Heart left ventricle (tissue), 16 donors: ENCODE measurements at regions not wholly inside any gene's neighbourhood (a gene's known extent, or its start where the extent isn't known, plus 50 kb on each side); places are given as distances from the start of the nearest gene placed in this dataset.

ENCODE experiments used
- ATAC-seq, 4 donors: fragments of 200-7000 bp; cut with Tn5 transposase; one replicate each; pipeline ENCODE4 v1.9.1; 2020 to 2022; ENCODE audit warnings: moderate library complexity in 4 of 4, mild to moderate bottlenecking in 3 of 4, moderate number of reproducible peaks in 1 of 4
- DNase-seq, 5 donors: peaks; one replicate each; pipeline ENCODE4 v3.0.0-alpha.2; 2020
- H3K27ac ChIP-seq, 12 donors: fragments of 200-600 bp; sonication (generic) in 4 of 12; one replicate each; pipeline versions ENCODE4 v1.5.0 to v1.8.0; 2016 to 2022; ENCODE audit warnings: mild to moderate bottlenecking in 2 of 12
- H3K27me3 ChIP-seq, 9 donors: fragments of 200-600 bp; sonication (generic) in 2 of 9; one replicate each; pipeline versions ENCODE4 v1.5.1 to v1.8.0; 2016 to 2022; ENCODE audit warnings: mild to moderate bottlenecking in 3 of 9
- H3K36me3 ChIP-seq, 9 donors: fragments of 200-600 bp; sonication (generic) in 2 of 9; one replicate each; pipeline versions ENCODE4 v1.5.0 to v1.8.0; 2018 to 2022; ENCODE audit warnings: mild to moderate bottlenecking in 2 of 9
- H3K4me1 ChIP-seq, 12 donors: fragments of 200-600 bp; sonication (generic) in 4 of 12; one replicate each; pipeline versions ENCODE4 v1.5.0 to v1.8.0; 2016 to 2022; ENCODE audit warnings: mild to moderate bottlenecking in 3 of 12
- H3K4me3 ChIP-seq, 12 donors: fragments of 200-600 bp; sonication (generic) in 4 of 12; one replicate each; pipeline versions ENCODE4 v1.5.0 to v1.8.0; 2017 to 2022; ENCODE audit warnings: mild to moderate bottlenecking in 9 of 12, moderate library complexity in 4 of 12
- H3K9me3 ChIP-seq, 12 donors: fragments of 200-600 bp; sonication (generic) in 4 of 12; one replicate each; pipeline versions ENCODE4 v1.5.0 to v1.8.0; 2016 to 2022; ENCODE audit warnings: mild to moderate bottlenecking in 1 of 12
- CTCF ChIP-seq, 12 donors: fragments of 200-600 bp; sonication (generic) in 4 of 12; IDR thresholded peaks; one replicate each; pipeline versions ENCODE4 v1.5.0 to v1.8.0; 2018 to 2022; ENCODE audit warnings: antibody characterized with exemption in 12 of 12, mild to moderate bottlenecking in 5 of 12
- POLR2A ChIP-seq, 2 donors: fragments of 450-650 bp; IDR thresholded peaks; one replicate each; pipeline ENCODE4 v1.6.1; 2017; ENCODE audit warnings: antibody characterized with exemption in 2 of 2, mild to moderate bottlenecking in 2 of 2, moderate library complexity in 2 of 2
- WGBS, 4 donors: extraction: QIAGEN DNeasy Blood & Tissue Kit in 2 of 4; methylation state at CpG; one replicate each; pipeline versions ENCODE4 v1.1.5 to v1.1.7; 2013 to 2018; 5-methylcytosine and 5-hydroxymethylcytosine counted together
- intact Hi-C, 10 donors: fragments of 100-400 bp; cut with DNase I; formaldehyde crosslinking; loops; one replicate each; pipeline versions ENCODE4 v1.11.1 to v1.14.2; 2022
- donor health status: ischemic (EF 13 %, LVEDD 7.1; RV severe dilation, severe dysfunction).
- donor health status: healthy with polysubstance abuse.
- donor health status: DM: no; HTN: yes; CAD: no.
- donor health status: DM: no; HTN: no; CAD: no.
- donor health status: ischemic (EF 25% LVEDD 6.9; RV normal size, moderate dysfunction).
- donor health status: ischemic (EF 25% LVEDD 5.7; RV mildly dilated, moderate dysfunction).
- donor health status: healthy.
- donor health status: DM: yes; HTN: yes; CAD: no.
- donor health status: ischemic (EF 35%, LVEDD 5.7; RV mildly dilated, moderate dysfunction).
- donor health status: nonischemic (EF 11% LVEDD 7.7; RV severe dilation, severe dysfunction).
- donor health status: DM: yes; HTN: yes; CAD: no.
- donor health status: PGD.
- donor health status: ischemic (EF 29% LVEDD 5.4; RV normal size, mild dysfunction).
- donor health status: nonischemic (EF 23%, LVEDD 6.1; RV moderate dilation, normal function).

GRCh38 chr5:174293481-174293880 lies 248.0 kb downstream of the NSG2 start:
- DNase-seq = no peak
- H3K27ac ChIP-seq = no peak overlapping the region
- intact Hi-C loops = no loop called here
- H3K36me3 ChIP-seq = no peaks in the 10 kb centered on the region
- H3K9me3 ChIP-seq = peaks cover 0 to 16% (median 3%) of the 10 kb centered on the region in 12 donors
- no peak overlapping the region for H3K4me3 ChIP-seq
- 49 to 76% (median 65%) methylated on average over 4 of the region's 4 CpGs for WGBS, 4 donors
- no peaks in the 10 kb centered on the region for H3K27me3 ChIP-seq
- H3K4me1 ChIP-seq = peaks cover 0 to 10% (median 0%) of the 10 kb centered on the region in 12 donors
- no peak for TF ChIP-seq CTCF (IDR thresholded peaks at IDR 0.05)
- no peak for ATAC-seq

GRCh38 chr5:174294891-174295620 lies 249.6 kb downstream of the NSG2 start:
- WGBS, 4 donors = 58 to 65% (median 60%) methylated on average over 6 of the region's 6 CpGs
- Histone ChIP-seq H3K4me3 (no peak overlapping the region), H3K27ac (no peak overlapping the region), H3K9me3 (peaks cover 0 to 10% (median under 1%) of the 10 kb centered on the region in 12 donors), H3K36me3 (no peaks in the 10 kb centered on the region), H3K4me1 (peaks cover 0 to 13% (median 0%) of the 10 kb centered on the region in 12 donors), H3K27me3 (no peaks in the 10 kb centered on the region)
- no peak for ATAC-seq
- no peak for DNase-seq
- TF ChIP-seq POLR2A (IDR thresholded peaks at IDR 0.05) (no peak), CTCF (IDR thresholded peaks at IDR 0.05) (no peak)
- intact Hi-C loops = no loop called here

- TF ChIP-seq CTCF (IDR thresholded peaks at IDR 0.05) = peak in 4 of 12 donors; percentile 16 to 28 (median 24)
- no peak for TF ChIP-seq POLR2A (IDR thresholded peaks at IDR 0.05)
- Histone ChIP-seq H3K4me1 (peaks cover 0 to 18% (median 0%) of the 10 kb centered on the region in 12 donors), H3K36me3 (no peaks in the 10 kb centered on the region), H3K9me3 (peaks cover 0 to 6% (median 0%) of the 10 kb centered on the region in 12 donors), H3K4me3 (no peak overlapping the region), H3K27ac (peak overlapping the region in 3 of 12 donors; percentile 51 to 68 (median 61)), H3K27me3 (no peaks in the 10 kb centered on the region)
- ATAC-seq (peak in 2 of 4 donors; percentile 45 to 69), DNase-seq (no peak)
- WGBS, 4 donors = 57 to 74% (median 61%) methylated on average over 8 of the region's 8 CpGs
- intact Hi-C loops = no loop called here
Observed at GRCh38 chr5:174295702-174296436, 250.4 kb downstream of the NSG2 start.
